CD4-positive, alpha-beta T cell treated with Interleukin-6 for 4 hours (primary cell): ENCODE measurements at regions not wholly inside any gene's neighbourhood (a gene's known extent, or its start where the extent isn't known, plus 50 kb on each side); places are given as distances from the start of the nearest gene placed in this dataset.

Experiments used
- DNase-seq: peaks from one replicate; pipeline ENCODE4 v3.0.0-alpha.2; 2020; ENCODE audit warnings: mixed read lengths

DNA sequence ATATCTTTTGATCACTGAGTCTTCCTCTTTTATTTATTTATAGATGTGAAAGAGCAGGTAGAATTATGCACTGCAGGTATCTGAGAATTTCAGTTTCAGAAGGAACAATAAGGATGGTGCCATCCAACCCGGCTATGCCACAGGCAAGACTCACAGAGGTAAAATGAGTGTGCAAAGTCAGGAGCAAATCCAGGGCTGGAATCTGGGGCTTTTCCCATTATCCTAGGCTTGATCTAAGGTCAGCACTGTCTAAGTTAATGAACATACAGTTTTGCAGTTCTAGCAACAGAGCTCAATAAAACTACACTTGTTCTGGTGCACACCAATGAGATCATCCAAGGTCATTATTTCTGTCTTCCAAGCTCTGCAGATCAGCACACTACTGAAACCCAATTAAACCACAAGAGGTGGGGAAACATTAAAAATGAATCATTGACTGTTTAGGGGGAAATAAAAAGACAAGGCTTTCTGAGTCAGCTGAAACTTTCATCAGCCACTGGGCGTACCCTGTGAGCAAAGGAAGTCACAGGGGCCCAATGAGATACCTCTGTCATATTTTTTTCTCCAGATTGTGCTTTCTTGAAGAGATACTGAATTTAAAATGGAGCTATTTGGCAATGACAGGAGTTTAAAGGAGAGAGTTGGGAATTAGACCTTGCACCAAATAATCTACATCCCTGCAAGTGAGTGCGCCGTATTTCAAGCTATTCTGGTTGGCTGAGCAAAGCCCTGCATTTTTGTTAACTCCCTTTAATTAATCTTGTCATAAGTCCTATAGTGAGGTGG, 662.2 kb upstream of the ZNF608 start:
- no peak for DNase-seq

DNA sequence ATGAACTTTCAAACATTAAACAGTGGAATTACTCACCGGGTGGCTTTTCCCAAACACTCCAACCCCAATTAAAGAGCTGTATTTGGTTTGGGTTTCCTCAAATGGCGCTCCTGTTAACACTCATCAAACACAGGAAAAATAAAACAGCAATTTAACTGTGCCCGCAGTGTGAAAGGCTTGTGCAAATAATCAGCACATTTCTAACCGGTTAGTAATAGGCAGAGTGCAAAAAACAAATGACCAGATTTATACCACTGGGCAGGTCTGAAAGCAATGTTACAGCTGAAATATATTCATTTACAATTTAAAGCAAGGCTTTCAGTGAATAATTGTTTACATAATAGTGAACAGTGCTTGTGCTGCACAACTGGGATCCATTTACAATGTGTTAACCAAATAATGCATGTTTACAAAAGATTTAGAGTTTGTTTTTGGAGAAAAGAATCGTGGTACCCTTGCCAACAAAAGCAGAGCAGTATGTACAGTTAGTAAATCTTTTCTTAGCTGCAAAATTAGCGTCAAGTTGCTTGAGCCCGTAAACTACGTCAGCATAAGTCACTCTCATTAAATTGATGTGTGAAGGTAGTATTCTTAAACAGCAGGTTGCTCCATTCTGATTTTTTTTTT, 662.9 kb upstream of the ZNF608 start:
- DNase-seq = no peak

DNA sequence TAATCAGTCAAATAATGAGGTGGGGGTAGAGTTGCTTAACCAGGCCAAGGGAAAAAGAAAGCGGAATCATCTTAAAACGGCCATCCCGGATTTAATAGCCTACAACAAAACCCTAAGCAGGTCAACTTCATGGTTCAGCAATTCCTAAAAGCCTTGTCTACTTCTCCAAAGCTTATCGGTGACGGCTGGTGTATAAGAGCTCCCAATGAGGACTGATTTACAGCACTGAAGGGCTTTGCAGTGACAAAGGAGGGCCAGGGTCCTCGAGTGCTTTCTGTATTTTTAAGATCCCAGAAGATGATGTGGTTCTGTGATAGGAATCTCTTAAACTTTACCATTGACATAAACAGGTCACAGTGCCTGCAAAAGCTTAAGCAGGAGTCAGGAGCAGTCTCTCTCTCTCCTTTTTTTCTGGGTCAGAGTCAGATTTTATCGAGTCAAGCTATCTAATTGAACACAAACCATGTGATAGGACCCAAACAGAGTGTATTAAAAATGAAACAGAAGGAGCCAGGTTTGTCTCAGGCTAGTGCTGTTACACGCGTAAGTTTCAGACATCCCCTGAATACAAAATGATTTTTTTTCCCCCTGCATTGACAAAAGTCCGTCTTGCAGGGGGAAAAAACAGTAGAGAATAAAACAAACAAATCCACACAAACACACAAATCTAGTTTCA, 663.6 kb upstream of the ZNF608 start:
- no peak for DNase-seq

DNA sequence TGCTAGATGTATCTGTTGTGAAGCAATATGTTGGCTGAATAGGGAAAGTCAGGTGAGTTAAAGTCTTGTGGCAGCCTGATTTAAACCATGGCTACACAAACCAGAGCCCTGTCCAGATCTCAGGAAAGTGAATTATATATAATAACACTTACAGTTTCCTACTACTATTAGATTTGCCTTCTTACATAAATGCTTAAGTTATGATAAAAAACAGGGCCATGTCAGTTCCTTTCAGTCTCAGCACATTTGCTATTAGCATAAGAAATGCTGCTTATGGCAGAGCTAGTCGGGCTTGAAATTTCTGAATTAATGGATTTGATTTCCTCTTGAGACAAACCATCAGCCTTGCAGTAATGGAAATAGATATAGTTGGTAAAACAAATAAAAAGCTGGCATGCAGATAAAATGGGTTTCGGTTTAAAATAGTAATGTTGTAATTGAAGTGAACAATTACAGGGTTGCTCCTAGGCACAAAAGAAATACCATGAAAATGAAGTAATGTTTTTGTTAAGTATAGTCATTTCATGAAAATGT, 664.2 kb upstream of the ZNF608 start:
- no peak for DNase-seq

DNA sequence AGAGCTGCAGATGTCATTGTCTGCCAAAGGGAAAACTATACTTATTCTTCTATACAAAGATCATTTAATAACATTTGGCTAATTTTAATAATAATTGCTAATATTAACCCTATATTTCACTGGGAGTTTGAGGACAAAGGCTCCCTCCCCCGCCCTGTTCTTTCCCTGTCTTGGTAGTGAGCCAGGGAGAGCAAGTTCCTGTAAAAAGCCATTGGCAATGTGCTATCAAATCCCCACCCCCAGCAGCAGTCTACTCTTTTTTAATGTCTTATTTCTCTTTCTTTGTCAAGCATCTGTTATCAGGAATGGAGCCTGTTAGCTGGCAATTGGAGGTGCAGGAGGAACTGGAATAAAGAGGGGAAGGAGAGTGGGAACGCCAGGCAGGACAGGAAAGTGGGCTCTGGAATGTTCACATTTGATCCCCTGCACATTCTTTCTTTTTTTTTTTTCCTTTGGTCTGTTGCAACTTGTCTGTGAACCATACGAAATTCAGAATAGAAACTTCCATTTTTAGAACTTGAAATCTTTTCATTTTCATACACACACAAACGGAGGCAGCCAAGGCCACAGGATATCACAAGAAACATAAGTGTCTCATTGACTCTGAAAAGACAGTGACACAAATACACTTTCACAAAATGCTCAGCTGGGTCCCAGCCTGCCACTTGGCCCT, 664.8 kb upstream of the ZNF608 start:
- DNase-seq = no peak

DNA sequence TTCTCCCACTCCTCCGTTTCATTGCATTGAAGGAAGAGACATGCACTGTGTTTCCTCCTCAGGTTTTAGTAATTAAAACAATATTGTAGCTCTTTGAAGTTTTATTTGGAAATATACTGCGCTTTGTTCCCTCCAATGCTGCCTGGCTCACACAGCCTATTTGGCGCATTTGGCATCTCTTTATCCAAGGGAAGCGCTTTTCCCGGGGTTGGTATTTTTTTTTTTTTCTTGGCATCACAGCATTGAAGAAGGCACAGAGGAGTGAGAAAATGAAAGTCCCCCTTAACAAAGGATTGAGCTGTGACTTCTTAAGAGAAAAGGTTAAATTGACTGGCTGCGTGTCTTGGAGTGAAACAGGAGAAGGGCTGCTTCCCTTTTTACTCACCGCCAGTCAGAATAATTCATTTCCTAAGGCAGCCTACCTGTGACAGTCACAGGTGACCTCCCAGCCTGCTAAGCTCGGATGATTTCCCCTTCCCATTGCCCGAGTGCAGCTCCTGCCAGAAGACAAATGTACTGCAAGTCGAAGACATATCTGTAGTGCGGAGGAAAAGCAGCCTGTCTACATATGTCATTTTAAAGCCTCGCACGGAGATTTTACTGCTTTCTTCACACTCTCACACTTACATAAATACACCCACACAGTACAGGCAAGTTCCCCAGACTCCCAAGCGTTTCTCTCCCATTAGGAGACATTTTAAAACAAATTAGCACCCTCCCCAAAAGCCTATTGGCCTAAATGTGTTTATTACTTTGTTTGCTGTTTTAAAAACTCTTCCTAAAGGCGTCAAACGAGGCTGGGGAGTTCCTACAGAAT, 665.5 kb upstream of the ZNF608 start:
- DNase-seq = no peak

DNA sequence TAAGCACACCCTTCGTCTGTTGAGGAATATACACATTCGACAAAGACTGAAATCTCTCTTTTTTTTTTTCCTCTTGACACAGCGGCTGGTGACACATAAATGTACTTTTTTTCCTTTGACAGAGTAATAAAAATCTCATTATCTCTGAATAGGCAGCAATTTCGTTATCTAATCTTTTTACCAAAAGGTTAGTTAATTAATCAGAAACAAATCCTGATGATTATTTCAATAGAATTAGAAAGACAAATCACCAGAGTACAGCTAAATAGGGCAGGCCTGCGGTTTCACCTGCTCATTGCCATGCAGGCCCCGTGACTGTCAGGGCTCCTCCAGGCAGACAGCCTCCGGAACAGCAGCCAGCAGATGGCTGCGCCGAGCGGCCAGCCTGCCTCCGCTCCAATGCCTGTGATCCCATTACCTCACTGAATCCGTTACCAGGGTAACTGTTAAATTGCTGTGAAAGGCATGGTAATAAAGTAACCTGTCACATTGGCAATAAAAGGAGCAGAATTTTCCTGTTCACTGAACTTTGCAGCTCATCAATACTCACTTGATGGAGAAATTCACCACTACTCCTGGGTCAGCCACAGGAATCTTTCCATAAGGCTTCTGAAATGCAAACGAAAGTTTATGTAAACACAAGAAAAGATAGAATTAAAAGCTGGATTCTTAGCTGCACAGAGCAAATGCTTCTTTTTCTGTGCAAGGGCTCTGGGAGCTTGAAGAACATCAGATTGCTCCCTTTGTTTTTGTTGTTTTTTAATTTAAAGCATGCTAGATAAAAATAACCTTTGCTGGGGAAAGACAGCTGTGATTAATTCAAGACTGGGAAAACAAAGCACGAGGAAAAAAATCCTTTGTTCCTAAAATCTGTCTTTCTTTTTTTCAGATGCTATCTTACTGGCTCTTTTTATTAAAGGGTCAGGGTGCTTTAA, 666.4 kb upstream of the ZNF608 start:
- no peak for DNase-seq

DNA sequence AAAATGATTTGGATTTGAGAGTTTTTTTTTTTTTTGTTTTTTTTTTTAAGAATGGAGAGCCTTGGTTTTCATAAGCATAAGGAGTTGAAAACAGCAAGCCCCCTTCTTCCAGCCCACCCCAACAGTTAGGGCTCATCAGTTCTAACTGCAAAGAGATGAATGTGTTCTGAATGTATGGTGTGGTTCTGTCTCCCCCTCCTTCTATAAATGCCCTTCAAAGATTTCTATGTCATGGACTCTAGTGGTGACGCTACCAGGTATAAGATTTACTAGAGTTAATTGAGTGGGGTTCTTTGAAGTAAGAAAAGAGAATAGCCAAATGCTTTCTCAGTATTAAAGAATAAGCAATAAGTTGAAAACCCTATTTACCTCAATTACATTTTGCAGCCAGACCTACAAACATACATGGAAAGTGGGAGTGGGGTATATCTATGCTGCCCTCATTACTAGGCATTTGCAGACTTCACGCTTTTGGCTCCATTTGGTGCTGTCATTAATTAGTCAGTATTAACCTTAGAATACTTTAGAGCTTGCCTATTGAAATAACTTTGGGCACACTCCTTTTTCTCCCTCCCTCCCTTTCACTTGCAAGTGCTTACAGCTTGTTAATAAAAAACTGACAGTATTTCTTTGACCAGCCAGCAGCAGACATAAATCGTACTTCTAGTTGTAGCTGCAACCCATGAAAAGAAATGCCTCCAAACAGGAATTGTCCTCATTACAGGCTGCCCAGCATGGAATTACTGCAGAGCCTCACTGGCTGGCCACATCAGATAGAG, 667.2 kb upstream of the ZNF608 start:
- no peak for DNase-seq

DNA sequence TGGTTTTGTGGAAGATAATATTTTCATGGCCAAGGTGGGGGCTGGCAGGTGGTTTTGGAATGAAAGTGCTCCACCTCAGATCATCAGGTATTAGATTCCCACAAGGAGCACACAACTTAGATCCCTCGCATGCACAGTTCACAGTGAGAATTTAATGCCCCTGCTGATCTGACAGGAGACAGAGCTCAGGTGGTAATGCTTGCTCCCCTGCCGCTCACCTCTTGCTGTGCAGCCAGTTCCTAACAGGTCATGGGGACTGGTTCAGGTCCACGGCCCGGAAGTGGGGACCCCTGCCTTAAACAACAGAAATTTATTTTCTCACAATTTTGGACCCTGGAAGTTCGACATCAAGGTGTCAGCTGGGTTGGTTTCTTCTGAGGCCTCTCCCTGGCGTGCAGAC, 668.7 kb upstream of the ZNF608 start:
- DNase-seq = no peak

DNA sequence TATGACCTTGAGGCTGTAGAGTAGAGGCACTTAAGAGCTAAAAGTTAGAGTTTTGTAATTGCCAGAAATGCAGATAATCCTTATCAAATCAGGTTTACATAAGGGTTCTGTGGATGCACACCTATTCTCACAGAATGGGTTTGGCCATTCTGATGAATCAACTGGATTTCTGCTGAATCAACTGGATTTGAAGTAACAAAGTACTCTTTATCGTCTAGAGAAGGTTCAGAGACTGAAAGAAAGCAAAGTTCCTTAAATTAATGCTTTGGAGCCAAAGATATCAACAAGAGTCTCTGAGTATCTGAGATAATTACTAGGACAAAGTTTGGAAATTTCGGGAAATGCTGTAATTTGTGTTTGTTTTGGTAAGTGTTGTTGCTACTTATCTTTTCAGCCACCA, 669.6 kb upstream of the ZNF608 start:
- DNase-seq = no peak

DNA sequence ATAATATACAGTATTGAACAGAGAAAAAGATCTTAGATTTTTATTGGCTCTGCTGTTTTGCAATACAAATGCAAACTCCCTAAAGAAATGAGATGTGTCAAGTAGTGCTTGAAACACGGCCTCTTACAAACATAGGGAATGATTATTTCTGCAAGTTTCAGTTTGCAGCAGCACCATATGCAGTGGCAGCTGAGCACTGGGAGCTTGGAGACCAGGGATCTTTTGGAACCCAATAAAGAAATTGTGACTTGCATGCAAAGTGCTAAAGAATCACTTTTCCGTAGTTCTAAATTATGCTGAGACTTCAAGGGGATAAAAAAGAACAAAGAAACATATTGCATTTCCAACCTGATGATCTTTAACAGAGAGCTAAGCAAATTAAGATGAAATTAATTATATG, 674.6 kb upstream of the ZNF608 start:
- DNase-seq = no peak

DNA sequence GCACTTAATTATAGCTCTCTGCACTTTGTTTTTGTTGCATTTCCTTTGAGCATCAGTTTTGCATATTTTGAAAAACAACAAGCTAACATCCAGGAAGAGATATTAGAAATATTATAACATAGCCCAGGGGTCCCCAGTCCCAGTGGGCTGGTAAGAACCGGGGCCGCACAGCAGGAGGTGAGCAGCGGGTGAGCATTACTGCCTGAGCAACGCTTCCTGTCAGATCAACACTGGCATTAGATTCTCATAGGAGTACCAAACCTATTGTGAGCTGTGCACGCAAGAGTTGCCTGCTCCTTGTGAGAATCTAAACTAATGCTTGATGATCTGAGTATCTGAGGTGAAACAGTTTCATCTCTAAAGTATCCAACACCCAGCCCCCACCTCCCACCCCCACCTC, 675.9 kb upstream of the ZNF608 start:
- no peak for DNase-seq

DNA sequence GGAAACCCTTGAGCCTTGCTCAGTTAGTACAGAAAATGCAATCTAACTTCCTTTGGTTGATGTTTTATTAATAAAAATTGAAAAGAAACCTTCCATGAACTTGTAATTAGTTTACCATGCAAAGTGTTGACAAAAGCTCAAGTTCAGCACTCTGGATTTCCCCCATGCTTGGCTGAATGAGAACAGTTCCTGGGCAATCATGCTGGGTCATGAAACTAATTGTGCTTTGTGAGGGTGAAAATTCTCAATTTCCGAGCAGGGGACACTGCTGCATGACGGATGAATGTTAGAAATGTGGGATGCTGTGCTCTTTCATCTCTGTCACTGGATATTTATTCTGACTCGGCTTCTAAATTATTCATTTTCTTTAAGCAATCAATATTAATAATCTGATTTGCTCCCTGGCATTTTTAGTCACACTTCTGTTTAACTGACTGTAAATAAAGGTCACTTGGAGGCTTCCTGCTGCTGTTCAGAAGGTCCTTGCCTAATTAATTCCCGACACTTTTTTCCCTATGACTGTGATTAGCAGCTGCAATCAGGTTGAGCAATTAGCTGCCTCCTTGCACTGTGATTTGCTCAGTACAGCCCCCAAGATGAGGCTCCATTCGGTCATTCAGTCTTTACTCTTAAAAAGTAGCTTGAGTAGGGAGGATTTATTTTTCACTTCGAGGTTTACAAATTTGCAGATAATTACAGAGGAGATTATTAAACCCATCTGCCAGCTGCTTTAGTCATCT, 678.1 kb upstream of the ZNF608 start:
- no peak for DNase-seq

DNA sequence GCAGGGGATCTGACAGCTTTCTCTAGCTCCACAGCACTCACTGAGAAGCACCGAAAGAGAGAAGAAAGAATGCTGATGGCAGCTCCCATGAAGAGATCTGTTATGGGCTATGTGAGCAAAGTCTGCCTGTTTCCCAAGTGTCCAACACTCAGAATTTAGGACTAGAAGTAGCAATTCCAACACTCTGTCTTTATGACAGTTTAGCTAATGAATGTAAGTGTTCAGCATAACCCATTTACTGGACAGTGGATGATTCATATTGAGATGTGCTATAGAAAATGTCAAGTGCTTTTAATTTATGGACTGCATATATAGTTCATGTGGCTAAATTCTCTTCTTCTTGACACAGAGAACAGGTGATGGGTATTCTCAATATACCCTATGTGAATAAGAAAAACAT, 683.1 kb upstream of the ZNF608 start:
- DNase-seq = no peak

DNA sequence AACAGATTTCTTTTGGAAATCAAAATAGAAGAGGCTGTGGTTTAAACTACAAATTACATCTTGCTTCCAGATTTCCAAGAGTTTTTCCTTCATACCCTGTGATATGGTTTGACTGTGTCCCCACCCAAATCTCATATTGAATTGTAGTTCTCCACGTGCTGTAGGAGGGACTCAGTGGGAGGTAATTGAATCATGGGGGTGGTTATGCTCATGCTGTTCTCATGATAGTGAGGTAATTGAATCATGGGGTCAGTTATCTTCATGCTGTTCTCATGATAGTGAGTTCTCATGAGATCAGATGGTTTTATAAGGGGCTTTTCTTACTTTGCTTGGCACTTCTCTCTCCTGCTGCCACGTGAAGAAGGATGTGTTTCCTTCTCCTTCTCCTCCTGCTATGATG, 687.0 kb upstream of the ZNF608 start:
- DNase-seq = no peak

DNA sequence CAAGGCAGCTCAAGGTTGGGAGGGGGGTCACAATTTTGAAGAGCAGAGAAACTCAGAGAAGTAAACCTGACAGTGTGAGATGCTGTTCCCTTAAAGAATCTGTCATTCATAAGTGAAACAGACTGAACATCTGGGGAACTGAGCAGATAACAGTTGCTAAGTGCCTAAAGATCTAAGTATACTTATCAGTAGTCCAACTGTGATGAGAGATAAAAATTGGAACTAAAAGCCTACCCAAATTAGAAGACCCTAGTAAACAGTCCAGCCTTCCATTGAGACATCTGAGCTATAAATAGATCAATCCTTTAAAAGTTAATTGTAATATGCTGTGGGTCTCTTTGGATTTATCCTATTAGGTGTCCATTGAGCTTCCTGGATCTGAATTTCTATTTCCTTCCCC, 692.8 kb upstream of the ZNF608 start:
- DNase-seq = no peak

DNA sequence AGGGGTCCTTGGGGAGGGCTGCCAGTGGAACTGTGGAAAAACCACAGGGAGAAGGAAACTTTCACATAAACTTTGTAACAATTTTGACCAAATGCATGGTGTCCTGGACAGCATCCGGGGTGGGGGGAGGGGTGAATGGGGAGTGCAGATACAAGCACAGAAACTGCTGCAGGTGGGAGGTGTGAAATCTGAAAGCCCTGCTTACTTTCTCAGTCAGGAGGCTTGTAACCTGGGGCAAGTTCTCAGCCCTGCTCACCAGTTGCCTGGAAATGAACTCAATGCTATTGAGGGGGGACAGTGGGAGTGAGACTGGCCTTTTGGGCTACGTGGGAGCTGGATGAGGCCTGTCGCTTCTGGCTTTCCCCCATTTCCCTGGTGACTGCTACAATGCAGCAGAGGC, 694.5 kb upstream of the ZNF608 start:
- DNase-seq = no peak

DNA sequence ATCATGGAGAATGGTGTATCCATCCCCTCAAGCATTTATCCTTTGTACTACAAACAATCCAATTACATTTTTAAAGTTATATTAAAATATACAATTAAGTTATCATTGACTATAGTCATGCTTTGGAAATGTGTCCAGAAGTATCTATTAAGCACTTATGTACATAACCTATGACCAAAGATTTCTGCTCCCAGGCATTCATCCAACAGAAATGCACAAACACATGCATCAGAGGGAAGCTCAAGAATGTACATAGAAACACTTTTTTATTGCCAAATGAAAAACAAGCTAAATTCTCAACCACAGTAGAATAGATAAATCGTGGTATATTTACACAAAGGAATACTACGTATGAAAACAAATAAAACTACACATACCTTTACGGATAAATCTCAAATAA, 700.5 kb upstream of the ZNF608 start:
- DNase-seq = no peak

DNA sequence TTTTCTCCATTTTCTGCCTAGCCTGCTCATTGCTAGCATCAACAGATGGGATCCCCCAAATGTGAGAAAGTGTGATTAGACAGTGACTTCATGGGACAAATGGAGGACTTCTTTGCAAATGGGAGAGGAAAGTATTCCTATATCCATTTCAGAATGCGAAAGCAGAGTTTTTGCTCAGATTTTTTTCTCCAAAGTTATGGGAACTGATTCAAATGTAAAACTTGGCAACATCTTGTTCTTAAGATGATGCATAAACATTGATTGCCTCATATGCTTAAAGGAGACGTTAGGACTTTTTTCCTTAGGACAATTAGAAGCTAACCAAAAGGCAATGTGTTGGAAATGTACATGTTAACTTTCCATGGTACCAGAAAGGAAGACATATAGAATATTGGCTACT, 704.3 kb upstream of the ZNF608 start:
- no peak for DNase-seq

DNA sequence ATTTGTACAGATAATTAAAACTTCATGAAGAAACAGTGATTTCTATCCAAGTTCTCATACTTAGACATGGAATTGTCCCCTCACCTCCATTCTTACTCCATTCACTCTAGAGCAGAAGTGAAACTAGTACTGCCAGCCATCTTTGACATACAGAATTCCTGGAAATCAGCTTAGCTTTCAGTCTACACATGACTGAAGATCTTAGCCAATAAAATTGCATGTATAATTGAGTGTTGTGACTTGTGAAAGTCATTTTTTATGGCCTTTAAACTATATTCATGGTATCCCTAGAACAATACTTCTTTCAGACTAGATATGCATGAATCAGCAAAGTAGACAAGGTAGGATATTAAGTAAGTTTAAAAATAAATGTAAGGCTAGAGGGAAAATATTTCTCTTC, 705.2 kb upstream of the ZNF608 start:
- no peak for DNase-seq
